HUES6 (cell line): ENCODE measurements at regions not wholly inside any gene's neighbourhood (a gene's known extent, or its start where the extent isn't known, plus 50 kb on each side); places are given as distances from the start of the nearest gene placed in this dataset.
"Not testable (repeated sequence)": the region's sequence is repeated elsewhere in the genome, so short reads cannot be mapped to it uniquely, and the experiment has no call there.

Experiments used
- H3K27ac ChIP-seq: 2 replicates; pipeline ENCODE4 v1.7.0; 2013; ENCODE audit warnings: low read depth, mild to moderate bottlenecking, low read length, inconsistent platforms
- H3K27me3 ChIP-seq: 2 replicates; pipeline ENCODE4 v1.6.1; 2013; ENCODE audit warnings: low read length; ENCODE audit not compliant: control insufficient read depth, insufficient read depth
- H3K36me3 ChIP-seq: 2 replicates; pipeline ENCODE4 v1.6.1; 2013; ENCODE audit warnings: low read length; ENCODE audit not compliant: control insufficient read depth, insufficient read depth
- H3K4me1 ChIP-seq: 2 replicates; pipeline ENCODE4 v1.6.1; 2013; ENCODE audit warnings: low read length; ENCODE audit not compliant: control insufficient read depth, insufficient read depth
- H3K4me3 ChIP-seq: 2 replicates; pipeline ENCODE4 v1.5.1; 2013; ENCODE audit warnings: low read depth, low read length
- H3K9ac ChIP-seq: one replicate; pipeline ENCODE4 v1.6.1; 2013; ENCODE audit warnings: mild to moderate bottlenecking, low read length
- H3K9me3 ChIP-seq: 2 replicates; pipeline ENCODE4 v1.6.1; 2013; ENCODE audit warnings: low read depth, low read length; ENCODE audit not compliant: control insufficient read depth, insufficient read depth

- no peak overlapping the region for H3K9ac ChIP-seq
- H3K36me3 ChIP-seq: no peaks in the 10 kb centered on the region
- no peak overlapping the region for H3K27ac ChIP-seq
- H3K27me3 ChIP-seq: no peaks in the 10 kb centered on the region
- no peaks in the 10 kb centered on the region for H3K9me3 ChIP-seq
- no peak overlapping the region for H3K4me3 ChIP-seq
- H3K4me1 ChIP-seq: peaks cover 13% of the 10 kb centered on the region
Measured at GRCh38 chr1:60949154-60949825, 133.1 kb upstream of the NFIA start.

GRCh38 chr1:60948486-60948885 lies 133.9 kb upstream of the NFIA start:
- Histone ChIP-seq H3K4me3 (no peak overlapping the region), H3K9me3 (no peaks in the 10 kb centered on the region), H3K27me3 (no peaks in the 10 kb centered on the region), H3K4me1 (peaks cover 13% of the 10 kb centered on the region), H3K9ac (no peak overlapping the region), H3K36me3 (no peaks in the 10 kb centered on the region), H3K27ac (no peak overlapping the region)

GRCh38 chr1:60947367-60947766 lies 135.0 kb upstream of the NFIA start:
- no peak overlapping the region for H3K4me3 ChIP-seq
- no peaks in the 10 kb centered on the region for H3K27me3 ChIP-seq
- H3K36me3 ChIP-seq: no peaks in the 10 kb centered on the region
- no peak overlapping the region for H3K27ac ChIP-seq
- H3K9me3 ChIP-seq: no peaks in the 10 kb centered on the region
- no peak overlapping the region for H3K9ac ChIP-seq
- peaks cover 22% of the 10 kb centered on the region for H3K4me1 ChIP-seq

GRCh38 chr1:60942896-60943638 lies 139.3 kb upstream of the NFIA start:
- Histone ChIP-seq H3K4me1 (peaks cover 24% of the 10 kb centered on the region), H3K36me3 (no peaks in the 10 kb centered on the region), H3K27me3 (no peaks in the 10 kb centered on the region), H3K27ac (no peak overlapping the region), H3K9ac (no peak overlapping the region), H3K4me3 (no peak overlapping the region), H3K9me3 (no peaks in the 10 kb centered on the region)

GRCh38 chr1:60942291-60942690 lies 140.1 kb upstream of the NFIA start:
- Histone ChIP-seq H3K36me3 (no peaks in the 10 kb centered on the region), H3K9me3 (no peaks in the 10 kb centered on the region), H3K27ac (no peak overlapping the region), H3K4me1 (peaks cover 24% of the 10 kb centered on the region), H3K27me3 (no peaks in the 10 kb centered on the region), H3K9ac (no peak overlapping the region), H3K4me3 (no peak overlapping the region)

- H3K4me1 ChIP-seq: peaks cover 33% of the 10 kb centered on the region
- H3K27me3 ChIP-seq, H3K36me3 ChIP-seq, H3K9me3 ChIP-seq, H3K4me3 ChIP-seq, H3K27ac ChIP-seq, H3K9ac ChIP-seq: not testable (repeated sequence)
Measured at GRCh38 chr1:60940685-60941084, 141.7 kb upstream of the NFIA start.

GRCh38 chr1:60937720-60938119 lies 144.6 kb upstream of the NFIA start:
- Histone ChIP-seq H3K4me1 (peaks cover 27% of the 10 kb centered on the region), H3K4me3 (no peak overlapping the region), H3K9me3 (no peaks in the 10 kb centered on the region), H3K36me3 (no peaks in the 10 kb centered on the region), H3K27me3 (no peaks in the 10 kb centered on the region), H3K27ac (no peak overlapping the region), H3K9ac (no peak overlapping the region)

- H3K9me3 ChIP-seq: no peaks in the 10 kb centered on the region
- H3K4me3 ChIP-seq: no peak overlapping the region
- no peak overlapping the region for H3K9ac ChIP-seq
- H3K27ac ChIP-seq: no peak overlapping the region
- H3K36me3 ChIP-seq: no peaks in the 10 kb centered on the region
- H3K27me3 ChIP-seq: no peaks in the 10 kb centered on the region
- peaks cover 18% of the 10 kb centered on the region for H3K4me1 ChIP-seq
Measured at GRCh38 chr1:60936591-60937342, 145.6 kb upstream of the NFIA start.

GRCh38 chr1:60936163-60936562 lies 146.2 kb upstream of the NFIA start:
- no peak overlapping the region for H3K9ac ChIP-seq

GRCh38 chr1:60935599-60936110 lies 146.7 kb upstream of the NFIA start:
- H3K27ac ChIP-seq: no peak overlapping the region
- peaks cover 14% of the 10 kb centered on the region for H3K4me1 ChIP-seq
- no peaks in the 10 kb centered on the region for H3K36me3 ChIP-seq
- no peaks in the 10 kb centered on the region for H3K27me3 ChIP-seq
- no peak overlapping the region for H3K9ac ChIP-seq
- no peak overlapping the region for H3K4me3 ChIP-seq
- H3K9me3 ChIP-seq: no peaks in the 10 kb centered on the region

More at GRCh38 chr1:60936163-60936562, 146.2 kb upstream of the NFIA start:
- H3K27ac ChIP-seq: no peak overlapping the region
- H3K4me1 ChIP-seq: peaks cover 14% of the 10 kb centered on the region
- H3K4me3 ChIP-seq: no peak overlapping the region
- H3K27me3 ChIP-seq: no peaks in the 10 kb centered on the region
- H3K9me3 ChIP-seq: no peaks in the 10 kb centered on the region
- no peaks in the 10 kb centered on the region for H3K36me3 ChIP-seq

- H3K27ac ChIP-seq: no peak overlapping the region
- no peaks in the 10 kb centered on the region for H3K36me3 ChIP-seq
- H3K4me1 ChIP-seq: peaks cover 9% of the 10 kb centered on the region; the same call in 1 of the 2 replicates
- no peaks in the 10 kb centered on the region for H3K27me3 ChIP-seq
- H3K9me3 ChIP-seq: no peaks in the 10 kb centered on the region
- H3K9ac ChIP-seq: no peak overlapping the region
- no peak overlapping the region for H3K4me3 ChIP-seq
Measured at GRCh38 chr1:60930130-60930529, 152.2 kb upstream of the NFIA start.
